GM21737 (cell line): ENCODE measurements at regions not wholly inside any gene's neighbourhood (a gene's known extent, or its start where the extent isn't known, plus 50 kb on each side); places are given as distances from the start of the nearest gene placed in this dataset.

ENCODE experiments used
- ATAC-seq: cut with Tn5 transposase; IDR thresholded peaks from one replicate; pipeline ENCODE4 v1.9.1; 2021; ENCODE audit warnings: mild to moderate bottlenecking, moderate library complexity; ENCODE audit not compliant: unreplicated experiment

DNA sequence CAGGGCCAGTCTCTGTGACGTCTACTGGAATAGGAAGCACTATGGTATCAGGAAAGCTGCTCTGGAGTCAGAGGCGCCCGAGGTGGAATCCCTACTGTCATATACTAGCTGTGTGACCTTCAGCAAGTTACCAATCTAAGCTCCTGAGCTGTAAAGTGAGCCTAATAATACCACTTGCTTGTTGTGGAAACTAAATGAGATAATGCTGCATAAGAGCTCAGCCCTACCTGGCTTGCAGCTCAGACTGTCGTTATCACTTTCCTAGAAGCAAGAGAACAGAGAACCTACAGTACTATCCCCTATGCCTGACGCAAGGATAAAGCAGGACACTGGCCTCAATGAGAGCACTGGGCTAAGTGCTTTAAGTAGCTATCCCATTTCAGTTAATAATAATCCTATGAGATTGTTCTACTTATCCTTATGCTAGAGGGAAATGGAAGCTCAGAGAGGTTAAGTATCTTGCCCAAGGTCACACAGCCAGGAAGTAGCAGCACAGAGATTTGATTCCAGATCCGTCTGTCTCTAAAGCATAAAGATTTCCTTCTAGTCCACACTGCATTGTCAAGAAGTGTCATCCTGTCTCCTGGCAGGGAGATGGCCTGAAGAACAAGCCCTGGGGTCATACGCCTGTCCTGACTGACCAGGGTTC lies 195.2 kb downstream of the TLE3 start:
- no peak for ATAC-seq

DNA sequence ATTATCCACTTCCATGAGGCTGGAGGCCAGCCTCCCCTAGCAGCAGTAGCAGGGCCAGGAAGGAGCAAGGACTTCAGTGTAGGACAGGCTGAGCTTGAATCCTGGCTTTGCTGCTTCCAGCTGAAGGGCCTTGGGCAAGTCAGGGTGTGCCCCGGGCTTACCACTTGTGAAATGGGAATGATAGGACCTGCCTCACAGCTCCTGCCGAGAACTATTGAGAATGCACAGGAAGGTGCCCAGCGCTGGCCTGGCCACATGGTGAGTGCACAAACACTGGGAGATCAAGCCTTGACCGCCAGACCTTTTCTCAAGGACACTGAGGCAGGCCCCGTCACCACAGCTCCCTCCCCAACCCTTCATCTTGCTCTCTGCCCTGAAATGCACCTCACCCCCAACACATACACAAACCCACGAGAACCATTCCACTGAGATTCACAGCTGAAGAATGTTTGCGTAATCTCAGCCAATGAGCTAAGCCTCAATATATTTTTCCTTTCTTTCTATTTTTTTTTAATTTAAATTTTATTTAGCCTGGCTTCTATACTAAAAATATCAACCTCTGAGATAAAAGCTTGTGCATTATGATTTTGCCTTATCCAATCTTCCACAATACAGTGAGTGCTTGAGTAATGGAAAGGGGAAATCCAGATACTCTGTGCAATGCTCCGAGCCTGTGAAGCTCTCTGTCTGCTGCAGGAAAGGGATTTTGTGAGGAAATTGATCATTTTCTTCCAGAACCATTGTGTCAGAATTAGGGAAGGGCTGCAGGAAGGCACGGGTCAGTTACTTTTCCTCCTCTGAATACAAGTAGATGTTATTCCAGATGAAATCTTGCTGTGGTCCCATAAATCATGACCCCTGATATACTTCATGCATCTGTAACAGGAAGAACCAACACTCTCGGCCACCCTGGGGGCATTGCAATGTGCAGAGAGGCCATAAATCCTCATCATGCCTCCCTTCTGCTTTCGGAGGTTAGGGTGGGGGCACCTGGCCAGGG lies 193.9 kb downstream of the TLE3 start:
- no peak for ATAC-seq

- ATAC-seq: no peak
These were observed 191.2 kb downstream of the TLE3 start for GRCh38 chr15:69906256-69907185.

DNA sequence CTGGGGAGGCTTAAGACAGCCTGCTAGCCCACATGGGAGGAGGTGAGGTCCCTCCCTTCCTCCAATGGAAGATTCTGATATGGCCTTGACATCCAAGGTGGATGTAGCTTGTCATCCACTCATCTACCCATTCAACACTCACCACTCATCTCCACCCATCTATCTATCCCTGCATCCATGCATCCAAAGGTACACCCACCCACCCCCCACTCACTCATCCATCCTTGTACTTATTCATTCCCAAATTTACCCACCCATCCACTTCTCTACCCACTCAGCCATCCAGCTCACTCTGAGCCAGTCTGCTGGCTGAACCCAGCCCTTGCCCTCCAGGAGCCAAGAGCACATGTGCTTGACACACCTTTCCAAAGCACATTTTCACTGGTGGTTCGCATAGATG lies 189.7 kb downstream of the TLE3 start:
- no peak for ATAC-seq

DNA sequence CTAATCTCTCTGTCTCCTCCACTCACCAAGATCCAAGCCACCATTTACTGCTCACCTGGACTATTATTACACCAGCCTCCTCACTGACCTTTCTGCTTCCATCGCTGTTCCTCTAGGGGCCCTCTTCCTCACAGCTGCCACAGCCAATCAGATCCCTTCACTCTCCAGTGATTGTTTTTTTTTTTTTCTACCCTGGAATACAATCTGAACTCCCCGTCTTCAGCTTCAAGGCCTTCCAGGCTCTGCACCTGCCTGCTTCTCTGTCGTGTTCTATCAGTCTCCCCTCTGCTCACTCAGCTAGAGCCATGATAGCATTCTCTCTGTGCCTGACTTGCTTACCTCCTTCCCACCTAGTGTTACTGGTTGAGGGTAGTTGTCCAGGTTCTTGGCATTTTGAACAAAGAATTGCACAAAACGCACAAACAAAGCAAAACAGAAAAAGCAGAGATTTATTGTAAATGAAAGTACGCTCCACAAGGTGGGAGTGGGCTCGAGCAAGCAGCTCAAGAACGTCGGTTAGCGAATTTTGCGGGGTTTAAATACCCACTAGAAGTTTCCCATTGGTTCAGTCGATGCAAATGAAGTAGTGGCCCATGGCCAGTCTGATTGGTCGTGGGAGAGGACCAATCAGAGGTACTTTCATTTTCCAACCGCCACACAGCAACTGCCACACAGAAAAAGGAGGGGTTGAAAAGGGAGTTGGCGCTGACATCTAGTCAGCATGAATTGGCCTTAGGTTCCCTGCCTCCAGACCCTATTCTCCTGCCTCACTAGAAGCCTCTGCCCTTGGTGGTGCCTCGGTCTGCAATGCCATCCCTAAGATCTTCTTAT lies 188.9 kb downstream of the TLE3 start:
- no peak for ATAC-seq

DNA sequence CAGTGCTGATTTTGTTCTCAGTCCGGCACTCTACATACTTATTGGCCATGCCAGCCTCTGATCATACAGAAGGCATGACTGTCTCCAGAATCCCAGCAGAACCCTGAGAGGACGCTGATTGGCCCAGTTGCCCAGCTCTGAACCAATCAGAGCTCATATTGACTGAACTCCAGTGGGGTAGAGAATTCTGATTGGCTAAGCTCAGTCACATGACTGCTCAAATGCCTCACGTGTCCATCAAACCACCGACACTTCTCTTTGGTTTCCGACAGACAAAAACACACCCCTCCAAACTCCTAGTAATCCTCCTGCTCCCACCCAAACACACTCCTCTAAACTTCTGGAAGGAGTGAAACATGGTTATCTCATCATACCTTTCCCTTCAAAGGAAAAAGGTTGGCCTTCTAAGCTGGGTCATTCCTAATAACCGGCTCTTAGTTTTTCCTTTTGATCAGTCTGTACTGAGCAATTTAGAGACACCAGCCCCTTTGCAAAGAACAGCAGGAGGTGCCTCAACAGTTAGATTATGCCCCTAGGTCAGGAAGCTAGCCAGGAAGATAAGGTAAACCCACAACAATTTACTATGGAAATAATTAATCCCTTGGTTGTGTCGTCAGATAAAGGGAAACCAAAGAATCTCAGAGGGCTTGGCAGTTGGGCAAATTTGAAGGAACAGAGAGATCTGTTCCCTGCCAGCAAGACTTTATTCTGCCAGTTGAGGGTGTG lies 187.8 kb downstream of the TLE3 start:
- no peak for ATAC-seq

GRCh38 chr15:69910514-69910913 lies 187.2 kb downstream of the TLE3 start:
- no peak for ATAC-seq

- no peak for ATAC-seq
These were observed 185.6 kb downstream of the TLE3 start for GRCh38 chr15:69912116-69912515.

DNA sequence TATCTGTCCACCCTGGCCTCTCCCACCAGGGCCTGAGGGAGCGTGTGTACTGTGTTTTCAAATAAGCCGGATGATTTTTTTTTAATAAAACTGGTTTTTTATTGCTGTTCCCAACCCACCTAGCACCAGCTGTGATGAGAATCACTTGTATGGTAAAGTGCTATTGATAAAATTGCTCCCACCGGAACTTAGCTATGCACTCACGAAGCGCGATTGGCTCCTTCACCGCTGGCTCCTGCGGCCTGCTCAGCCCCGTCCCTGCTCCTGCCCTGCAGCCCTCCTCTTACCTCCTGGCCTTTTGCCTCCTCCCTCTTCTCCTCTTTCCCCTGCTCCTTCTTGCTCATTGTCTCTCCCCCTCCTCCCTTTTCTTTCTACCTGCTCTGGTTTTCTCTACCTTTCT lies 183.7 kb downstream of the TLE3 start:
- ATAC-seq: no peak

GRCh38 chr15:69914960-69915359 lies 182.8 kb downstream of the TLE3 start:
- ATAC-seq: no peak

DNA sequence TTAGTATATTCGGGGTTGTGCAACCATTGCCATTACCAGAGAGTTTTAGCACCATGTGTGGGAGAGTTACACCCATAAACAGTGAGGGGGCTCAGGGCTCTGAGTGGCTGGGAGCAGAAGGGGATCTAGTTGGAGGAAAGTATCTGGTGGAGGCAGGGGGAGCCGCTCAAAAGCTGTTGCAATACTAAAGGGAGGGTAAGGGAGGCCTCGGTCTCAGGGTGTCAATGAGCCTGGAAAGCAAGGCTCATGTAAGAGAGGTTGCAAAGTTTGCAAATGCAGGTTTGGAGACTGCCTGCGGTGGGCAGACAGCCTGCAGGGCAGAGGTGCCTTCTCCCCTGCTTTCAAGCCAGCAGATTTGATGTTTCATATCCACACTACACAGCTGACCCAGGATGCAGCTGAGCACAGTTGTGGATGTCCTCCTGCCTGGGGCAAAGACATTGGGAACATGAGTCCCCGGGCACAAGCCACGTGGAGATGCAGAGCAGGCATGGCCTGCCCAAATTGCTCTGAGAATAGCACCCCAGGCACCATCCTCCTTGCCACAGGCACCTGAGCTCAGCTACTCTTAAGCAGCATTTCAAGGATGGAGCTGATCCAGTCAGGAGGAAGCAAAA lies 181.4 kb downstream of the TLE3 start:
- no peak for ATAC-seq

GRCh38 chr15:69917056-69917455 lies 180.7 kb downstream of the TLE3 start:
- ATAC-seq: no peak

GRCh38 chr15:69919816-69920215 lies 177.9 kb downstream of the TLE3 start:
- no peak for ATAC-seq

- ATAC-seq: no peak
These were observed 177.5 kb downstream of the TLE3 start for GRCh38 chr15:69920221-69920620.

GRCh38 chr15:69921626-69922619 lies 175.8 kb downstream of the TLE3 start:
- no peak for ATAC-seq

- ATAC-seq: no peak
These were observed 173.2 kb downstream of the TLE3 start for GRCh38 chr15:69924531-69924930.

DNA sequence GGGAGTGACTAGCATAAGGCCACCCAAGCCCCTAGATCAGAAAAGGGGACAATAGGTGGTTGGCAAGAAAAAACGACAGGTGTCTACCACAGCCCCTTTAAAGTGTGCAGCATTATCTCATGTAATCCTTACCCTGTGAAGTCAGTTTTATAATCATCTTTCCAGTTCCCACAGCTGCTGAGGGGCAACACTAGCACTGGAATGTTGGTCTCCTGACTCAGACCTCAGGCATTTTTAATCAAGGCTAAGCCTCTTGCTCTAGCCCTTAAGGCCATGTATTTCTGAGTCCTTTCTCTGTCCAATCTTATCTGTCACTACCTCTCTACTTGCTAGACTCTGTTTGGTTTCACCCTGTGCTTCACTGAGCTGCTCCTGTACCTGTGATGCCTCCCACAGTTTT lies 171.7 kb downstream of the TLE3 start:
- ATAC-seq: no peak

GRCh38 chr15:69926721-69927120 lies 171.0 kb downstream of the TLE3 start:
- no peak for ATAC-seq
